ENCODE measurements at regions not wholly inside any gene's neighbourhood (a gene's known extent, or its start where the extent isn't known, plus 50 kb on each side); places are given as distances from the start of the nearest gene placed in this dataset.

- TF ChIP-seq EZH2 (IDR thresholded peaks at IDR 0.05; ENCODE audit: borderline replicate concordance, low read depth, low read length, poor library complexity, severe bottlenecking): no peak
- TF ChIP-seq, protein P1, sequence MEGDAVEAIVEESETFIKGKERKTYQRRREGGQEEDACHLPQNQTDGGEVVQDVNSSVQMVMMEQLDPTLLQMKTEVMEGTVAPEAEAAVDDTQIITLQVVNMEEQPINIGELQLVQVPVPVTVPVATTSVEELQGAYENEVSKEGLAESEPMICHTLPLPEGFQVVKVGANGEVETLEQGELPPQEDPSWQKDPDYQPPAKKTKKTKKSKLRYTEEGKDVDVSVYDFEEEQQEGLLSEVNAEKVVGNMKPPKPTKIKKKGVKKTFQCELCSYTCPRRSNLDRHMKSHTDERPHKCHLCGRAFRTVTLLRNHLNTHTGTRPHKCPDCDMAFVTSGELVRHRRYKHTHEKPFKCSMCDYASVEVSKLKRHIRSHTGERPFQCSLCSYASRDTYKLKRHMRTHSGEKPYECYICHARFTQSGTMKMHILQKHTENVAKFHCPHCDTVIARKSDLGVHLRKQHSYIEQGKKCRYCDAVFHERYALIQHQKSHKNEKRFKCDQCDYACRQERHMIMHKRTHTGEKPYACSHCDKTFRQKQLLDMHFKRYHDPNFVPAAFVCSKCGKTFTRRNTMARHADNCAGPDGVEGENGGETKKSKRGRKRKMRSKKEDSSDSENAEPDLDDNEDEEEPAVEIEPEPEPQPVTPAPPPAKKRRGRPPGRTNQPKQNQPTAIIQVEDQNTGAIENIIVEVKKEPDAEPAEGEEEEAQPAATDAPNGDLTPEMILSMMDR (conservative IDR thresholded peaks at IDR 0.05; ENCODE audit: low read depth, low read length): no peak
These were observed 267.8 kb downstream of the KCNRG start for GRCh38 chr13:50283017-50283416.
